Stimulated activated effector memory CD8-positive, alpha-beta T cell treated with anti-CD3 and anti-CD28 coated beads, Interleukin-12 subunit alpha, Interleukin-12 subunit beta, amount 100 ng/mL, for 72 hours (primary cell): ENCODE measurements at regions not wholly inside any gene's neighbourhood (a gene's known extent, or its start where the extent isn't known, plus 50 kb on each side); places are given as distances from the start of the nearest gene placed in this dataset.
A peak's percentile ranks its signal among the peaks of the same experiment; 100 is the strongest.
"Not testable (repeated sequence)": the region's sequence is repeated elsewhere in the genome, so short reads cannot be mapped to it uniquely, and the experiment has no call there.

ENCODE experiments used
- ATAC-seq: fragments of 150-1000 bp; cut with Tn5 transposase; 2 replicates; pipeline ENCODE4 v1.10.0; 2021
- DNase-seq, 2 donors: peaks; one replicate each; pipeline ENCODE4 v3.0.0; 2021 to 2022; ENCODE audit warnings: low spot score in 2 of 2
- H3K27ac Mint-ChIP-seq: one replicate; pipeline ENCODE4 v1.8.0; 2022; ENCODE audit warnings: mild to moderate bottlenecking, mixed read lengths
- H3K36me3 Mint-ChIP-seq: one replicate; pipeline ENCODE4 v1.8.0; 2022; ENCODE audit warnings: mild to moderate bottlenecking, mixed read lengths
- H3K4me1 Mint-ChIP-seq: one replicate; pipeline ENCODE4 v1.8.0; 2022; ENCODE audit warnings: mixed read lengths
- H3K4me3 Mint-ChIP-seq: one replicate; pipeline ENCODE4 v1.8.0; 2022; ENCODE audit warnings: mild to moderate bottlenecking, mixed read lengths
- H3K9me3 Mint-ChIP-seq: one replicate; pipeline ENCODE4 v1.8.0; 2022; ENCODE audit warnings: mixed read lengths

GRCh38 chr14:82676403-82676802 lies 1142.8 kb upstream of the SEL1L start:
- no peaks in the 10 kb centered on the region for H3K36me3 Mint-ChIP-seq
- ATAC-seq: no peak
- peaks cover 9% of the 10 kb centered on the region for H3K9me3 Mint-ChIP-seq
- no peaks in the 10 kb centered on the region for H3K4me1 Mint-ChIP-seq
- no peak overlapping the region for H3K27ac Mint-ChIP-seq
- DNase-seq: no peak
- no peak overlapping the region for H3K4me3 Mint-ChIP-seq

DNA sequence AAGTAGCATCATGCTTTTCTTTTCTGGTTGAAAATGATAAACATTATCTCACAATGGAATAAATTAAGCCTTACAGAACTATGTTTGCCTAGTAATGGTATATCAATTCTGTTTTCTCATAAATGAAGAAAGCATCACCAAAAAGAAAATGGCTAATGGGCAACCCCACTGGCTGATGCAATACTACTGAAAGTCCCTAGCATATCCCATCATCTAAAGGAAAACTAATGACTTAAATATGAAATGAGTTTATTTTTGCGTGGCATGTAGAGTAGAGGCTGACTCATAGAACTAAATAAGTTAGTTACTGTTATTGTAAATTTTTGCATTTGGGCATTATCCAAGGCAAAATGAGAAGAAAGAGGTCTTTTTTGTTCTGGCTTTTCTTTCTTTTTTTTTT lies 1156.3 kb upstream of the SEL1L start:
- DNase-seq (no peak), ATAC-seq (no peak)
- Mint-ChIP-seq H3K4me1 (no peaks in the 10 kb centered on the region), H3K4me3 (no peak overlapping the region), H3K9me3 (peaks cover 7% of the 10 kb centered on the region), H3K36me3 (no peaks in the 10 kb centered on the region), H3K27ac (no peak overlapping the region)

GRCh38 chr14:82691191-82691590 lies 1157.5 kb upstream of the SEL1L start:
- H3K36me3 Mint-ChIP-seq, DNase-seq, H3K4me1 Mint-ChIP-seq, ATAC-seq, H3K4me3 Mint-ChIP-seq, H3K27ac Mint-ChIP-seq, H3K9me3 Mint-ChIP-seq: not testable (repeated sequence)

DNA sequence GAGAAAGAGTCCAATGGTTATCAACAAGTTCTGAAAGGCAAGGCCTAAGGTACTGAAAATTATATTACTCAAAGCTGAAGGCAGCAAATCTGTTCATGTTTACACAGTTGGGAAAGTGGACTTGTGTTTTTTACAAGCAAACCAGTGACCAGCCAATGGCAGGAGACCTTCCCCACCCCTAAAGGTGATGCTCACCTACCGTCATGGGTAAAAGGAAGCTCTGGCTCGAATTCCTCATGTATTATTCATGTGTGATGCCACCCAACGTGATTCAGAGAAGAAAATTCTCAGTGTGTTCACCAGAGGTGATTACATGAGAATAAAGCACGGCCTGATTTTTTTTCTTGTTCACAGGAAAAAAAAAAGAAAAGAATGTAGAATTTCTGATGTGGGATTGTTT lies 1161.2 kb upstream of the SEL1L start:
- H3K36me3 Mint-ChIP-seq: no peaks in the 10 kb centered on the region
- peaks cover 8% of the 10 kb centered on the region for H3K9me3 Mint-ChIP-seq
- ATAC-seq: no peak
- H3K4me1 Mint-ChIP-seq: no peaks in the 10 kb centered on the region
- no peak for DNase-seq
- H3K27ac Mint-ChIP-seq: no peak overlapping the region
- no peak overlapping the region for H3K4me3 Mint-ChIP-seq

GRCh38 chr14:82704218-82704617 lies 1170.6 kb upstream of the SEL1L start:
- H3K36me3 Mint-ChIP-seq: no peaks in the 10 kb centered on the region

GRCh38 chr14:82710267-82710841 lies 1176.7 kb upstream of the SEL1L start:
- Mint-ChIP-seq H3K4me1 (no peaks in the 10 kb centered on the region), H3K9me3 (peaks cover 13% of the 10 kb centered on the region), H3K27ac (no peak overlapping the region), H3K4me3 (no peak overlapping the region), H3K36me3 (no peaks in the 10 kb centered on the region)
- ATAC-seq: no peak
- DNase-seq: peak in 1 of 2 donors; percentile 51

More at GRCh38 chr14:82704218-82704617, 1170.6 kb upstream of the SEL1L start:
- DNase-seq (no peak), ATAC-seq (no peak)
- H3K4me3 Mint-ChIP-seq: no peak overlapping the region
- H3K27ac Mint-ChIP-seq: no peak overlapping the region
- H3K4me1 Mint-ChIP-seq: no peaks in the 10 kb centered on the region
- peaks cover 24% of the 10 kb centered on the region for H3K9me3 Mint-ChIP-seq

GRCh38 chr14:82719617-82720016 lies 1186.0 kb upstream of the SEL1L start:
- no peaks in the 10 kb centered on the region for H3K36me3 Mint-ChIP-seq
- no peak overlapping the region for H3K4me3 Mint-ChIP-seq
- H3K27ac Mint-ChIP-seq: no peak overlapping the region
- no peak for DNase-seq
- H3K4me1 Mint-ChIP-seq: no peaks in the 10 kb centered on the region
- no peak for ATAC-seq
- H3K9me3 Mint-ChIP-seq: peaks cover 10% of the 10 kb centered on the region

DNA sequence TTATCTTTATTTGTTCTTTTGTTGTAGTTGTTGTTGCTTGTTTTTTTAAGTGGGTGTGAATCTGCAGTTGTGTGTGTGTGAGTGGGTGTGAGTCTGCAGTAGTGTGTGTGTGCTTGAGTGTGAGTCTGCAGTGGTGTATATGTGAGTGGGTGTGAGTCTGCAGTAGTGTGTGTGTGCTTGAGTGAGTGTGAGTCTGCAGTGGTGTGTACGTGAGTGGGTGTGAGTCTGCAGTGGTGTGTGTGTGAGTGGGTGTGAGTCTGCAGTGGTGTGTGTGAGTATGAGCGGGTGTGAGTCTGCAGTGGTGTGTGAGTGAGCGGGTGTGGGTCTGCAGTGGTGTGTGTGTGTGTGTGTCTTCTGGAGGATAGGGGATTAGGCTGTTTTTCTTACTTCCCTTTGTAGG lies 1186.8 kb upstream of the SEL1L start:
- ATAC-seq (no peak), DNase-seq (no peak)
- no peak overlapping the region for H3K4me3 Mint-ChIP-seq
- no peak overlapping the region for H3K27ac Mint-ChIP-seq
- no peaks in the 10 kb centered on the region for H3K36me3 Mint-ChIP-seq
- H3K9me3 Mint-ChIP-seq: peaks cover 15% of the 10 kb centered on the region
- H3K4me1 Mint-ChIP-seq: no peaks in the 10 kb centered on the region

DNA sequence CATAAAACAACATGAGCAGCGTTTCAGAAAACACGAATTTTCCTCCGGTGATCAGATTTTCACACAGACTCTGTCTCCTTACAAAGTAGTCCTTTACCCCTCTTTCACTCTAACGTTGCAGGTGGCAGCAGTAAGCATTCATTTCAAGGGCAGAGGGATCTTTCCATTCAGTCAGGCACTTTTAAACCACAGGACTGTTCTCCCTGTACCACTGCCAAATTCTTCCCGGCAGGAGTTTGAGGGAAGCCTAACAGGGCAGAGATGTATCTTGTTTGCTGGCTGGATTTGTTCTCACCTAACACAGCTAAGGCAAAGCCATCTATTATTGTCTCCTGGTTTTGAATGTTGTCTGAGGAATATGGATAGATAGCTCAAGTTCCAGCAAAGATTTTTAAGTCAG lies 1187.3 kb upstream of the SEL1L start:
- no peak overlapping the region for H3K4me3 Mint-ChIP-seq
- DNase-seq: no peak

DNA sequence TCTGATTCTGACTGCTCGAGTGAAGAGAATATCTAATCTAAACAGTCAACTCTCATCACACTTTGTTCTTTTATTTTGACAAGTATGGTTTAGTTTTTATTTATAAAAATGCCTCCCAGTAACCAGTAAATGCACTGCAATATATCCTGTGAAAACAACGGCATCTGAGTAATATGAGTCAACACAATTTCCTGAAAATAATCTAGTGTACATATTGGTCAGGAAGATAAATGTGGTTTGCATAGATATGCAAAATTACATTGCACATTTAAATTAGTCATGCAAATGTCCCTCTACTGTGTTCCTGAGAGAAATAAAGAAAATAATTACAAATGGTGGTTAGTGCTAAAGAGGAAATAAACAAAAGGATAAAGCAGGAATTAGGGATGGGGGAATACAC lies 1190.7 kb upstream of the SEL1L start:
- DNase-seq (no peak), ATAC-seq (no peak)
- Mint-ChIP-seq H3K4me1 (no peaks in the 10 kb centered on the region), H3K4me3 (no peak overlapping the region), H3K9me3 (peaks cover 31% of the 10 kb centered on the region), H3K27ac (no peak overlapping the region), H3K36me3 (no peaks in the 10 kb centered on the region)

More for the DNA sequence above, 1187.3 kb upstream of the SEL1L start:
- no peak overlapping the region for H3K27ac Mint-ChIP-seq
- H3K4me1 Mint-ChIP-seq: no peaks in the 10 kb centered on the region
- H3K9me3 Mint-ChIP-seq: peaks cover 15% of the 10 kb centered on the region
- H3K36me3 Mint-ChIP-seq: no peaks in the 10 kb centered on the region
- ATAC-seq: no peak

DNA sequence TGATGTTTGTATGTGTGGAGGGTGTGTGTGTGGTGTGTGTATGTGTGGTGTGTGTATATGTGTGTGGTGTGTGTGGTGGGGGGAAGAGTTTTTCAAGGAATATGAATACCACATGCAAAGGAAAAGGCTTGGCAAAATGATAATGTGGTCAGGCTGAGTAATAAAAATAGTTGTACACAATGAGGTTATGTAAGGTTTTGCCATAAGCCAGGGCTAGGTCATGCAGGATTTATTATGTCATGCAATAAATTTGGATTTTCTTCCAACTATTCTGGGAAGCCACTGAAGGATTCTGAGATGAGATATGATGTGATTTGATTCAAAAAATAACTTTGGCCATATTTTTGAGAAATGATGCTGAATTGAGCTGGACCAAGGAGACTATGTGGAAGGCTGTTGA lies 1191.6 kb upstream of the SEL1L start:
- H3K4me3 Mint-ChIP-seq: no peak overlapping the region
- H3K4me1 Mint-ChIP-seq: no peaks in the 10 kb centered on the region
- DNase-seq (no peak), ATAC-seq (no peak)
- no peak overlapping the region for H3K27ac Mint-ChIP-seq
- no peaks in the 10 kb centered on the region for H3K36me3 Mint-ChIP-seq
- peaks cover 28% of the 10 kb centered on the region for H3K9me3 Mint-ChIP-seq

DNA sequence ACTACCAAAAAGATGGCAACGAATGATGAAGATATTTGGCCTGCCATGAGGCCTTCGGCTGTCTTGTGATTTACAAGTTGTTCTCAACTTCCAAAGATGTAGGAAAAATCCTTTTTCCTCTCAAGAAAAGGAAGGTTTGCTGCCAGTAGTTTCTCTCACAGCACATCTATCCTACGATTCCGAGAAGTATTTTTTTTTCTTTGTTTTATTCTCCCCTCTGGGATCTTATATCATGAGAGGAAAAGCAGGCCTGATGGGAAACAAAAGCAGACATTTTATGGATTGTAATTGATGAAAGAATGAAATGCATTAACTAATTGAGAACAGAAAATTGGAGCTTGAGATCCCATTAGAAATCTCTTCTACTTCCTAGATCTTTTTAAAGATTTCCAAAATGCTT lies 1197.9 kb upstream of the SEL1L start:
- no peak for ATAC-seq
- Mint-ChIP-seq H3K4me1 (no peaks in the 10 kb centered on the region), H3K9me3 (peaks cover 27% of the 10 kb centered on the region), H3K4me3 (no peak overlapping the region), H3K27ac (no peak overlapping the region), H3K36me3 (no peaks in the 10 kb centered on the region)
- no peak for DNase-seq

GRCh38 chr14:82740547-82740946 lies 1206.9 kb upstream of the SEL1L start:
- no peak for DNase-seq
- Mint-ChIP-seq H3K27ac (no peak overlapping the region), H3K4me3 (no peak overlapping the region), H3K9me3 (peaks cover 20% of the 10 kb centered on the region), H3K4me1 (no peaks in the 10 kb centered on the region), H3K36me3 (no peaks in the 10 kb centered on the region)
- ATAC-seq: no peak

DNA sequence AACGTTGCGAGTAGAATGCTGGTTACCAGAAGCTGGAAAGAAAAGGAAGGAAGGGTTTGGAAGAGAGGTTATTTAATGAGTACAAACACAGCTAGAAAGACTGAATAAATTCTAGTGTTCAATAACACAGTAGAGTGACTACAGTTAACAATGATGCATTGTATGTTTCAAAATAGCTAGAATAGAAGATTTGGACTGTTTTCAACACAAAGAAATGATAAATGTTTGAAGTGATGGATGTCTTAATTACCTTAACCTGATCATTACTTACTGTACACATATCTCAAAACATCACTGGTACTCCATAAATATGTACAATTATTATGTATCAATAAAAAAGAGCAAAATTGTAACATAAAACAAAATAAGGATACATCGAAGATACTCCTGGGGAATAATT lies 1221.8 kb upstream of the SEL1L start:
- H3K27ac Mint-ChIP-seq: no peak overlapping the region
- H3K9me3 Mint-ChIP-seq: peaks cover 15% of the 10 kb centered on the region
- H3K36me3 Mint-ChIP-seq: no peaks in the 10 kb centered on the region
- DNase-seq: no peak
- no peak for ATAC-seq
- no peak overlapping the region for H3K4me3 Mint-ChIP-seq
- H3K4me1 Mint-ChIP-seq: no peaks in the 10 kb centered on the region

GRCh38 chr14:82755923-82756322 lies 1222.3 kb upstream of the SEL1L start:
- DNase-seq (no peak), ATAC-seq (no peak)
- no peaks in the 10 kb centered on the region for H3K4me1 Mint-ChIP-seq
- H3K36me3 Mint-ChIP-seq: no peaks in the 10 kb centered on the region
- H3K27ac Mint-ChIP-seq: no peak overlapping the region
- H3K9me3 Mint-ChIP-seq: peaks cover 15% of the 10 kb centered on the region
- no peak overlapping the region for H3K4me3 Mint-ChIP-seq

DNA sequence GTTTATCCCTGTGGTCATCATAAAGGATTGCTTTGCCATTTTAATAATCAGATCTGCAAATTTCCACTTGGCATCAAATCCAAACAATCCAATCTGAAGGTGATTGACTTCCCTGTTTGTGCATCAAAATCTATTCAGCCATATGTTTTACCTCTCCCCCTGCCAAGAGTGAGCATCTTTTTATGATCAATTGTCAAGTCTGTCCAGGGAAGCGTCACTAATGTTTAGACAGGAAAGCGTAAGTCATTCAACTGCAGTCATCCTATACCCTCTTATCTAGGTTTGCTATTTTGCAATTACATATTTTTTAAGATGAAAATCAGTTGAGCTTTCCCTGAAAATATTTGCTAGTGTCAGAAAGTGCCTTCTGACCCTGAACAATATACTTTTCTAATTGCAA lies 1224.1 kb upstream of the SEL1L start:
- H3K4me1 Mint-ChIP-seq: no peaks in the 10 kb centered on the region
- no peaks in the 10 kb centered on the region for H3K36me3 Mint-ChIP-seq
- no peak overlapping the region for H3K4me3 Mint-ChIP-seq
- DNase-seq (no peak), ATAC-seq (no peak)
- no peak overlapping the region for H3K27ac Mint-ChIP-seq
- peaks cover 18% of the 10 kb centered on the region for H3K9me3 Mint-ChIP-seq

- peaks cover 20% of the 10 kb centered on the region for H3K9me3 Mint-ChIP-seq
- DNase-seq: no peak
- no peaks in the 10 kb centered on the region for H3K36me3 Mint-ChIP-seq
- H3K4me1 Mint-ChIP-seq: no peaks in the 10 kb centered on the region
- ATAC-seq: no peak
- no peak overlapping the region for H3K4me3 Mint-ChIP-seq
- no peak overlapping the region for H3K27ac Mint-ChIP-seq
Observed at GRCh38 chr14:82759656-82760055, 1226.0 kb upstream of the SEL1L start.
